OCI-LY1 (cell line): ENCODE measurements at regions not wholly inside any gene's neighbourhood (a gene's known extent, or its start where the extent isn't known, plus 50 kb on each side); places are given as distances from the start of the nearest gene placed in this dataset.

Source experiments
- EZH2 ChIP-seq: fragments of 200-600 bp; sonication (generic), shearing (Covaris generic); IDR thresholded peaks from 2 replicates; pipeline ENCODE4 v1.8.0; 2017; ENCODE audit warnings: borderline replicate concordance, mixed run types, mild to moderate bottlenecking, antibody characterized with exemption, low read length, moderate library complexity, mixed read lengths
- TF ChIP-seq, protein P1 (sequence below): fragments of 200-600 bp; sonication (generic), shearing (Covaris generic); IDR thresholded peaks from 2 replicates; pipeline ENCODE4 v1.5.1; 2017; ENCODE audit warnings: mild to moderate bottlenecking, antibody characterized with exemption, low read length, moderate library complexity, mixed read lengths

- TF ChIP-seq, protein P1, sequence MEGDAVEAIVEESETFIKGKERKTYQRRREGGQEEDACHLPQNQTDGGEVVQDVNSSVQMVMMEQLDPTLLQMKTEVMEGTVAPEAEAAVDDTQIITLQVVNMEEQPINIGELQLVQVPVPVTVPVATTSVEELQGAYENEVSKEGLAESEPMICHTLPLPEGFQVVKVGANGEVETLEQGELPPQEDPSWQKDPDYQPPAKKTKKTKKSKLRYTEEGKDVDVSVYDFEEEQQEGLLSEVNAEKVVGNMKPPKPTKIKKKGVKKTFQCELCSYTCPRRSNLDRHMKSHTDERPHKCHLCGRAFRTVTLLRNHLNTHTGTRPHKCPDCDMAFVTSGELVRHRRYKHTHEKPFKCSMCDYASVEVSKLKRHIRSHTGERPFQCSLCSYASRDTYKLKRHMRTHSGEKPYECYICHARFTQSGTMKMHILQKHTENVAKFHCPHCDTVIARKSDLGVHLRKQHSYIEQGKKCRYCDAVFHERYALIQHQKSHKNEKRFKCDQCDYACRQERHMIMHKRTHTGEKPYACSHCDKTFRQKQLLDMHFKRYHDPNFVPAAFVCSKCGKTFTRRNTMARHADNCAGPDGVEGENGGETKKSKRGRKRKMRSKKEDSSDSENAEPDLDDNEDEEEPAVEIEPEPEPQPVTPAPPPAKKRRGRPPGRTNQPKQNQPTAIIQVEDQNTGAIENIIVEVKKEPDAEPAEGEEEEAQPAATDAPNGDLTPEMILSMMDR = no peak
- no peak for TF ChIP-seq EZH2
These were observed 175.4 kb upstream of the ATP6AP2 start for GRCh38 chrX:40405399-40405798.
